ENCODE measurements at regions not wholly inside any gene's neighbourhood (a gene's known extent, or its start where the extent isn't known, plus 50 kb on each side); places are given as distances from the start of the nearest gene placed in this dataset.

DNA sequence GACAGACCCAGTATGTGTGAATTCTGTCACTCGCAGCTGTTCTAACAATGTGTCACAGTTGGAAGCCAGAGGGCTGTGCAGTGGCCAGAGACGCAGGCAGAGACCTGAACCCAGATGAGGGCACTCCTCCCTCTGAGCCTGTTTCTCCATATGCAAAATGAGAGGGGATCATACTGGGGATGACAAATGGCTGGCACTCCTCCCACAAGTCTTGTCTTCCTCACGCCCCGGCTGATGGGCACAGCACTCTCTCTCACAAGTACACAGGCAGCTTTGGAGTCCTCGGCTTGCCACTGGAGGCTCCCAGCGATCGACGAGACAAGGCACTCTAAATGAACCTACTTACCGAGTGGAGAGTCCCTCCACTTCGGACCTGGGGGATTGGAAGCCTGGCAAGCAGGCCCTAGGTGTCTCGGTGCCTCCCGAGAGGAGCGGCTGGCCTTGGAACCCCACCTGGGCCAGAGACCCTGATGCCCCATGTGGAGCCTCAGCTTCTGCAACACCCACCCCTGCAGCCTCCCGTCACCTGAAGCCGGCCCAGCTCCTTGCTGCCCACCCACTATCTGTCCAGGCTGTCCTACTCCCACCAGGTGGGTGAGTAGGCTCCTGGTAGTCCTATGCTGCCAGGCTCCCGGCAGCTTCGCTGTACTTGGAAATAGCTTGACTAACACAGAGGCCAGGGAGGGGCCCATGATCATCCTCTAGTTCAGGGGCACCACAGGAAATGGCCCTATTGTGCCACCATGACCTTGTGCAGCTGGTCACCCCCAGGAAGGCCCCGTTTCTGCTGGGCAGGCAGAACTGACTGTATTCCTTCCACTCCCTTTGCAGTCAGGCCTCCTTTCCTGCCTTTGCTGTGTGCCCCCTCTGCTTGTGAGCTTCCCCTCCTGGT, 65.0 kb upstream of the IQSEC1 start:
- TF ChIP-seq, protein P1, sequence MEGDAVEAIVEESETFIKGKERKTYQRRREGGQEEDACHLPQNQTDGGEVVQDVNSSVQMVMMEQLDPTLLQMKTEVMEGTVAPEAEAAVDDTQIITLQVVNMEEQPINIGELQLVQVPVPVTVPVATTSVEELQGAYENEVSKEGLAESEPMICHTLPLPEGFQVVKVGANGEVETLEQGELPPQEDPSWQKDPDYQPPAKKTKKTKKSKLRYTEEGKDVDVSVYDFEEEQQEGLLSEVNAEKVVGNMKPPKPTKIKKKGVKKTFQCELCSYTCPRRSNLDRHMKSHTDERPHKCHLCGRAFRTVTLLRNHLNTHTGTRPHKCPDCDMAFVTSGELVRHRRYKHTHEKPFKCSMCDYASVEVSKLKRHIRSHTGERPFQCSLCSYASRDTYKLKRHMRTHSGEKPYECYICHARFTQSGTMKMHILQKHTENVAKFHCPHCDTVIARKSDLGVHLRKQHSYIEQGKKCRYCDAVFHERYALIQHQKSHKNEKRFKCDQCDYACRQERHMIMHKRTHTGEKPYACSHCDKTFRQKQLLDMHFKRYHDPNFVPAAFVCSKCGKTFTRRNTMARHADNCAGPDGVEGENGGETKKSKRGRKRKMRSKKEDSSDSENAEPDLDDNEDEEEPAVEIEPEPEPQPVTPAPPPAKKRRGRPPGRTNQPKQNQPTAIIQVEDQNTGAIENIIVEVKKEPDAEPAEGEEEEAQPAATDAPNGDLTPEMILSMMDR (IDR thresholded peaks at IDR 0.05), result no peak
- TF ChIP-seq POLR2A (IDR thresholded peaks at IDR 0.05) (no peak), EP300 (IDR thresholded peaks at IDR 0.05) (no peak)

Data from gastroesophageal sphincter (tissue), 3 donors.